ENCODE measurements at regions not wholly inside any gene's neighbourhood (a gene's known extent, or its start where the extent isn't known, plus 50 kb on each side); places are given as distances from the start of the nearest gene placed in this dataset.

DNA sequence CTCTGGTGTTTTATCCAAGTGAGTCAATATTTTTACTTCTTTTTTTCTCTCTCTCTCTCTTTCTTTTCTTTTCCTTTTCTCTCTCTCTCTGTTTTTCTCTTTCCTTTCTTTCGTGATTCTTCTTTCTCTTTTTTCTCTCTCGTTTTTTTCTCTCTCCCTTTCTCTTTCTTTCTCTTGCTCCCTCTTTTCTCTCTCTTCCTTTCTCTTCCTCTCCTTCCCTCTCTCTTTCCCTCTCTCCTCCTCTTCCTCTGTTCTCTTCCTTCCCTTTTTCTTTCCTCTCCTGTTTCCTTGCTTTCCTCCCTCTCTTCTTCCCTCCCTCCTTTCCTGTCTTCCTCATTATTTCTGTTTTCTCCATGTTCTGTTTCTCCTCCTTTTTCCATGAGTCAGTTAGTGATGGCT lies 641.5 kb downstream of the FGF9 start:
- TF ChIP-seq, protein P1, sequence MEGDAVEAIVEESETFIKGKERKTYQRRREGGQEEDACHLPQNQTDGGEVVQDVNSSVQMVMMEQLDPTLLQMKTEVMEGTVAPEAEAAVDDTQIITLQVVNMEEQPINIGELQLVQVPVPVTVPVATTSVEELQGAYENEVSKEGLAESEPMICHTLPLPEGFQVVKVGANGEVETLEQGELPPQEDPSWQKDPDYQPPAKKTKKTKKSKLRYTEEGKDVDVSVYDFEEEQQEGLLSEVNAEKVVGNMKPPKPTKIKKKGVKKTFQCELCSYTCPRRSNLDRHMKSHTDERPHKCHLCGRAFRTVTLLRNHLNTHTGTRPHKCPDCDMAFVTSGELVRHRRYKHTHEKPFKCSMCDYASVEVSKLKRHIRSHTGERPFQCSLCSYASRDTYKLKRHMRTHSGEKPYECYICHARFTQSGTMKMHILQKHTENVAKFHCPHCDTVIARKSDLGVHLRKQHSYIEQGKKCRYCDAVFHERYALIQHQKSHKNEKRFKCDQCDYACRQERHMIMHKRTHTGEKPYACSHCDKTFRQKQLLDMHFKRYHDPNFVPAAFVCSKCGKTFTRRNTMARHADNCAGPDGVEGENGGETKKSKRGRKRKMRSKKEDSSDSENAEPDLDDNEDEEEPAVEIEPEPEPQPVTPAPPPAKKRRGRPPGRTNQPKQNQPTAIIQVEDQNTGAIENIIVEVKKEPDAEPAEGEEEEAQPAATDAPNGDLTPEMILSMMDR (IDR thresholded peaks at IDR 0.05; ENCODE audit: low read depth, low read length) = no peak
- no peak overlapping the region for H3K4me3 ChIP-seq (replicated peaks in 1 of 2; ENCODE audit: low read depth in 2 of 2, low read length in 2 of 2)
- no peak for DNase-seq (ENCODE audit: low read depth in 2 of 2)

DNA sequence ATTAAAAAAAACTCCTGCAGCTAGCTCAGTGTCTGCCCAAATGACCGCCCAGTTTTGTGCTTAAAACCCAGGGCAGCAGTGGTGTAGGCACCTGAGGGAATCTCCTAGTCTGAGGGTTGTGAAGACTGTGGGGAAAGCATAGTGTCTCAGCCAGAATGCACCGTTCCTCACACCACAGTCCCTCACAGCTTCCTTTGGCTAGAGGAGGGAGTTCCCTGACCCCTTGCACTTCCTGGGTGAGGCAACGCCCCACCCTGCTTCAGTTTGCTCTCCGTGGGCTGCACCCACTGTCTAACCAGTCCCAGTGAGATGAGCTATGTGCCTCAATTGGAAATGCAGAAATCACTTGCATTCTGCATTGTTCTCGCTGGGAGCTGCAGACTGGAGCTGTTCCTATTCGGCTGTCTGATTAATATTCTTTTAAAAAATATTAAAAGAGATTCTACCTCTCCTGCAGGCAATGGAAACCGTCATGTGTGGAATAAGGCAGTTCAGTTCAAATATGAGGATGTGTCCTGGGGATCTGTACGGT lies 645.7 kb downstream of the FGF9 start:
- TF ChIP-seq, protein P1 (IDR thresholded peaks at IDR 0.05; ENCODE audit: low read depth, low read length) = no peak
- no peak overlapping the region for H3K4me3 ChIP-seq (replicated peaks in 1 of 2; ENCODE audit: low read depth in 2 of 2, low read length in 2 of 2)
- DNase-seq (ENCODE audit: low read depth in 2 of 2) = no peak

DNA sequence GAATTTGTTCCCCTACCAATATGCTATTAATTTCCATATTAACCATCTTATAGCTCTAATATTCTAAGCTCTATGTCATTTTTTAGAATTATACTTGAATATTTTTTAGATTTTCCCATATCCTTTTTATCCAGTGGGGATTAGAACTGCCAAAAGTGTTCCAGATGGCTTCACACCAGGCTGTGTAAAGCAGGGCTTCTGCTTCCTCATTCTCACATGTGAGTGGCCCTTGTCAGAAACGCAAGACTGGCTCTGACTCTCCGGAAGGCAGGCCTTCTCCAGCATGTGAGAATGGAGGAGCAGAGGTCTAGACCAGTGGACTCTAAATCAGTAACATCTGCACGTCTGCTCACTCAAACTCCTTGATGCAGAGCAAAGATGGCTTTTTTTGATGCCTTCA lies 650.1 kb downstream of the FGF9 start:
- no peak for DNase-seq (ENCODE audit: low read depth in 2 of 2)
- TF ChIP-seq, protein P1 (IDR thresholded peaks at IDR 0.05; ENCODE audit: low read depth, low read length) = no peak
- H3K4me3 ChIP-seq (replicated peaks in 1 of 2; ENCODE audit: low read depth in 2 of 2, low read length in 2 of 2) = no peak overlapping the region

DNA sequence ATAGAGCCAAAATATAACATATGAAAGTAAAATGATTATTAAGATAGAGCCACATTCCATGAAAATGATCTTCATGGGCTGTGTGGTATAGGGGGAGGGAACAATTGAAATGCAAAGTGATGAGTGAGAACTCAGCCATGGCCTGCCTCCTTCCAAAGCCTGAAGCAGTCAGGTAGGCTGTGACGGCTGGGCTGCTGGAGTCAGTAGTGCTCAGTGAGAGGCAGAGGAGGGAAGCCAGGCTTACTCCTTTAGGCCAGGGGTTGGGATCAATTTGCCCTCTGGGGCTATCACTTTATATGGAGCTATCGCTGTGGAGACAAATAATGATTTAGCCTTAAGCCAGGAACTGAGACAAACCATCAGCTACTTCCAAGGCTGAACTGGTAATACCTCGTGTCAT lies 654.9 kb downstream of the FGF9 start:
- no peak overlapping the region for H3K4me3 ChIP-seq (replicated peaks in 1 of 2; ENCODE audit: low read depth in 2 of 2, low read length in 2 of 2)
- no peak for DNase-seq (ENCODE audit: low read depth in 2 of 2)
- TF ChIP-seq, protein P1 (IDR thresholded peaks at IDR 0.05; ENCODE audit: low read depth, low read length) = no peak

DNA sequence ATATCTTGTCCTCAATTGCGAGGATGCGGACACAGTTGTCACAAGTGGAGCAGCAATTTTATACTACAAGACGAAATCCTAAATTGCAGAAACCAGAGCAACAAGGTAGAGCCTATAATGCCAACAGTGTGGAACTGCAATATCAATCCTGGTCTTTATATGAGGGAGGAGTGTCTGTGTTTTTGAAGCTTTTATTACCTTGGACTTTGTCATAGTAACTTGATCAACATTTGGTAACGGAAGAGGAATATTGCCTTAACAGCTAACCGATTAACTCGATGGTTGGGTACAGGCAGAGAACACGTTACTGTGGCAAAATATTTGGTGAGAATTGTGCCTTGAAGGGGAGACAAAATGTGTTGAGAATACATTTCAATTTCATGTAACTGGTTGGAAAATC lies 661.5 kb downstream of the FGF9 start:
- no peak for DNase-seq (ENCODE audit: low read depth in 2 of 2)
- TF ChIP-seq, protein P1 (IDR thresholded peaks at IDR 0.05; ENCODE audit: low read depth, low read length) = no peak
- no peak overlapping the region for H3K4me3 ChIP-seq (replicated peaks in 1 of 2; ENCODE audit: low read depth in 2 of 2, low read length in 2 of 2)

DNA sequence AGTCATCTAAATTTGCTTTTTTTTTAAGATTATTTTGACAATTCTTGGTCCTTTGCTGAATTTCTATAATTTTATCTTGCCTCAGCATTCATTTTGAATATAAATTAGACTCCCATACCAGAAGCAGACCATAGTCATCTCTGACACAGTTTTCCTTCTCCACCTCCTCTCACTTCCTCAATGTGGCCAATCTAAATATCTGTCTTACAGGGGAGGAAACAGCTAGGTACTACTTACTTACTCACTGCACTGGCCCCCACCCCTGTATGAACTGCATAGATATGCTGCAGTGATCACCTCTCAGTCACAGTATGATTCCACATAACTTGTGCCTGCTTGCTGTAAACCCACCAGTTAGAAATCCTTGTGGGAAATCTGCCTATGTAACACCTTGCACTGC lies 665.6 kb downstream of the FGF9 start:
- no peak for DNase-seq (ENCODE audit: low read depth in 2 of 2)
- no peak overlapping the region for H3K4me3 ChIP-seq (replicated peaks in 1 of 2; ENCODE audit: low read depth in 2 of 2, low read length in 2 of 2)
- TF ChIP-seq, protein P1 (IDR thresholded peaks at IDR 0.05; ENCODE audit: low read depth, low read length) = no peak

DNA sequence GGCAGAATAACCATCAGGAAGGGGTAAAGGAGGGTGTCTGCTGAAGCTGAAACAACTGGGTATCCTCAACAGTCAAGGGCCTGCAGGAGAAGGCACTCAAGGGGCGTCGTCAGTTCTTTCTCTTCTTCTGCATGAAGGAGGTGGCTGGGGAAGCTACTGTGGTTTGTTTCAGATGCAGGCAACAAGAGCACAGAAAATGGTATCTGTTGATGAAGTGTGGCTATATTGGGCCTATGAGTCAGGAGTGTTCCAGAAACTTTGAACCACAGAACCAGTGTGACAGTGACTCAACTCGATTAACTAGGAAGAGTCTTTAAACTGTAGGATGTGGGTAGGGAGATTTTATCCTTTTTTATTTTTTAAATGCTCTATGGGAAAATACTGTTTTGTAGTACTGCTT lies 686.3 kb downstream of the FGF9 start:
- peak in 1 of 2 donors; percentile 3 for DNase-seq (ENCODE audit: low read depth in 2 of 2)
- TF ChIP-seq, protein P1 (IDR thresholded peaks at IDR 0.05; ENCODE audit: low read depth, low read length) = no peak
- no peak overlapping the region for H3K4me3 ChIP-seq (replicated peaks in 1 of 2; ENCODE audit: low read depth in 2 of 2, low read length in 2 of 2)
